Tibial nerve (tissue), 3 donors: ENCODE measurements at regions not wholly inside any gene's neighbourhood (a gene's known extent, or its start where the extent isn't known, plus 50 kb on each side); places are given as distances from the start of the nearest gene placed in this dataset.

Source experiments
- POLR2A ChIP-seq, 2 donors: fragments of 450-650 bp; IDR thresholded peaks; one replicate each; pipeline ENCODE4 v1.6.1; 2017; ENCODE audit warnings: antibody characterized with exemption in 2 of 2, mild to moderate bottlenecking in 2 of 2, moderate library complexity in 2 of 2
- TF ChIP-seq, protein P1 (sequence below), 5 experiments: fragments of 200-600 bp in 3 of 5; fragments of 450-650 bp in 2 of 5; sonication (generic) in 3 of 5; IDR thresholded peaks; one replicate each; pipeline ENCODE4 v1.5.1; 2016 to 2019; ENCODE audit warnings: antibody characterized with exemption in 5 of 5, mild to moderate bottlenecking in 3 of 5, moderate library complexity in 2 of 5

DNA sequence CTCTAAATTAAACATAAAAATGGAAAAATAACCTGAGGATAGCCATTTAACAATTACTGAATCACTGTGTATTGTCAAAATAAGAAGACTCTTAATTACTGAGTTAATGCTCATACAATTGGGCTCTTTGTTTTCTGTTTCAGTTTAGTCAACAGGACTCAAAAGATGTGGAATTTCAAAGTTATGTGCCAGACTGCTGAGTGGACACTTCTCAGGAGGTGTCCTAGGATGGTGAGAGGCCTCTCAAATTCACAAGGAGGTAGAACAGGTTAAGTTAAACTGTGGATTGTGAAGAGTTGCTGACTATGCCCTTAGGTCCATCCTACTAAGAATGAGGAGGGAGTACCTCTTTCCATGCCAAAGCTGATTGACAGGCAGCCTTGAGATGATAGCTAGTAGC, 157.7 kb upstream of the CHRM2 start:
- no peak for TF ChIP-seq POLR2A (IDR thresholded peaks at IDR 0.05)
- TF ChIP-seq, protein P1, sequence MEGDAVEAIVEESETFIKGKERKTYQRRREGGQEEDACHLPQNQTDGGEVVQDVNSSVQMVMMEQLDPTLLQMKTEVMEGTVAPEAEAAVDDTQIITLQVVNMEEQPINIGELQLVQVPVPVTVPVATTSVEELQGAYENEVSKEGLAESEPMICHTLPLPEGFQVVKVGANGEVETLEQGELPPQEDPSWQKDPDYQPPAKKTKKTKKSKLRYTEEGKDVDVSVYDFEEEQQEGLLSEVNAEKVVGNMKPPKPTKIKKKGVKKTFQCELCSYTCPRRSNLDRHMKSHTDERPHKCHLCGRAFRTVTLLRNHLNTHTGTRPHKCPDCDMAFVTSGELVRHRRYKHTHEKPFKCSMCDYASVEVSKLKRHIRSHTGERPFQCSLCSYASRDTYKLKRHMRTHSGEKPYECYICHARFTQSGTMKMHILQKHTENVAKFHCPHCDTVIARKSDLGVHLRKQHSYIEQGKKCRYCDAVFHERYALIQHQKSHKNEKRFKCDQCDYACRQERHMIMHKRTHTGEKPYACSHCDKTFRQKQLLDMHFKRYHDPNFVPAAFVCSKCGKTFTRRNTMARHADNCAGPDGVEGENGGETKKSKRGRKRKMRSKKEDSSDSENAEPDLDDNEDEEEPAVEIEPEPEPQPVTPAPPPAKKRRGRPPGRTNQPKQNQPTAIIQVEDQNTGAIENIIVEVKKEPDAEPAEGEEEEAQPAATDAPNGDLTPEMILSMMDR (IDR thresholded peaks at IDR 0.05): no peak
